Kidney (tissue), 13 donors: ENCODE measurements at regions not wholly inside any gene's neighbourhood (a gene's known extent, or its start where the extent isn't known, plus 50 kb on each side); places are given as distances from the start of the nearest gene placed in this dataset.

ENCODE experiments used
- DNase-seq, 5 donors: peaks; one replicate each; pipeline ENCODE4 v3.0.0-alpha.2; 2013 to 2020
- FAIRE-seq: peaks from 2 replicates; lab custom pipeline; 2012; peaks lifted over from hg19 to GRCh38; lab: Jason Lieb, UNC
- H3K27ac ChIP-seq, 2 donors: one replicate each; pipeline ENCODE4 v1.7.0; 2013; ENCODE audit warnings: low read depth in 2 of 2, low read length in 2 of 2, inconsistent platforms in 1 of 2
- H3K27me3 ChIP-seq: one replicate; pipeline ENCODE4 v1.7.1; 2013; ENCODE audit warnings: low read length, inconsistent platforms; ENCODE audit not compliant: control insufficient read depth, insufficient read depth
- H3K36me3 ChIP-seq, 3 donors: one replicate each; pipeline versions ENCODE4 v1.7.0 to v1.7.1; 2013; ENCODE audit warnings: low read length in 3 of 3, control low read depth in 1 of 3, inconsistent platforms in 1 of 3; ENCODE audit not compliant: insufficient read depth in 3 of 3, control insufficient read depth in 2 of 3
- H3K4me1 ChIP-seq, 3 donors: one replicate each; pipeline versions ENCODE4 v1.7.0 to v1.7.1; 2013; ENCODE audit warnings: low read length in 3 of 3, inconsistent platforms in 1 of 3, low read depth in 1 of 3; ENCODE audit not compliant: control insufficient read depth in 2 of 3, insufficient read depth in 2 of 3
- H3K4me3 ChIP-seq, 3 donors: one replicate each; pipeline versions ENCODE4 v1.7.0 to v1.8.1; 2013; ENCODE audit warnings: low read length in 3 of 3, control low read depth in 1 of 3, inconsistent platforms in 1 of 3
- H3K9ac ChIP-seq, 3 donors: one replicate each; pipeline versions ENCODE4 v1.7.0 to v1.7.1; 2013; ENCODE audit warnings: low read length in 3 of 3, control low read depth in 1 of 3, inconsistent platforms in 1 of 3
- H3K9me3 ChIP-seq, 3 donors: one replicate each; pipeline versions ENCODE4 v1.7.0 to v1.7.1; 2013; ENCODE audit warnings: low read length in 3 of 3, control low read depth in 1 of 3, inconsistent platforms in 1 of 3; ENCODE audit not compliant: control insufficient read depth in 2 of 3, insufficient read depth in 1 of 3
- CTCF ChIP-seq: IDR thresholded peaks from 3 replicates; pipeline ENCODE4 v1.5.1; 2012; ENCODE audit warnings: mild to moderate bottlenecking, moderate library complexity, borderline replicate concordance; ENCODE audit not compliant: insufficient read depth; ENCODE audit errors: extremely low read depth
- intact Hi-C: fragments of 100-400 bp; cut with DNase I; formaldehyde crosslinking; loops from one replicate; pipeline ENCODE4 v1.11.1; 2022
- donor health status: control.
- donor health status: control.
- donor health status: control.
- donor health status: control.
- donor health status: control.
- donor health status: DM: yes; HTN: yes; CAD: no.
- donor health status: Normal renal cell carcinoma (clear cell type).

- FAIRE-seq (no peak), DNase-seq (peak in 2 of 5 donors; percentile 12 to 47)
- Histone ChIP-seq H3K36me3 (no peaks in the 10 kb centered on the region), H3K27me3 (no peaks in the 10 kb centered on the region), H3K9ac (no peak overlapping the region), H3K4me3 (no peak overlapping the region), H3K4me1 (no peaks in the 10 kb centered on the region), H3K27ac (no peak overlapping the region), H3K9me3 (no peaks in the 10 kb centered on the region)
- TF ChIP-seq CTCF = no peak
- intact Hi-C loops = no loop called here
These were observed 813.3 kb upstream of the WWC1 start for GRCh38 chr5:167478188-167478587.

- DNase-seq = no peak
- FAIRE-seq = no peak
- no peak overlapping the region for H3K27ac ChIP-seq
- intact Hi-C loops = no loop called here
- H3K4me1 ChIP-seq = no peaks in the 10 kb centered on the region
- no peak for TF ChIP-seq CTCF
- no peak overlapping the region for H3K9ac ChIP-seq
- H3K27me3 ChIP-seq = no peaks in the 10 kb centered on the region
- H3K9me3 ChIP-seq = no peaks in the 10 kb centered on the region
- no peak overlapping the region for H3K4me3 ChIP-seq
- H3K36me3 ChIP-seq = no peaks in the 10 kb centered on the region
These were observed 811.7 kb upstream of the WWC1 start for GRCh38 chr5:167479779-167480178.

GRCh38 chr5:167481345-167481744 lies 810.1 kb upstream of the WWC1 start:
- H3K9ac ChIP-seq = no peak overlapping the region
- TF ChIP-seq CTCF = no peak
- intact Hi-C loops = no loop called here
- H3K27ac ChIP-seq = no peak overlapping the region
- DNase-seq (no peak), FAIRE-seq (no peak)
- H3K9me3 ChIP-seq = no peaks in the 10 kb centered on the region
- no peaks in the 10 kb centered on the region for H3K36me3 ChIP-seq
- H3K27me3 ChIP-seq = no peaks in the 10 kb centered on the region
- H3K4me1 ChIP-seq = no peaks in the 10 kb centered on the region
- no peak overlapping the region for H3K4me3 ChIP-seq

- H3K36me3 ChIP-seq = no peaks in the 10 kb centered on the region
- FAIRE-seq = no peak
- H3K9me3 ChIP-seq = no peaks in the 10 kb centered on the region
- no peak overlapping the region for H3K27ac ChIP-seq
- peak in 1 of 5 donors; percentile 13 for DNase-seq
- H3K27me3 ChIP-seq = no peaks in the 10 kb centered on the region
- H3K9ac ChIP-seq = no peak overlapping the region
- no peaks in the 10 kb centered on the region for H3K4me1 ChIP-seq
- intact Hi-C loops = no loop called here
- no peak overlapping the region for H3K4me3 ChIP-seq
- TF ChIP-seq CTCF = no peak
These were observed 808.9 kb upstream of the WWC1 start for GRCh38 chr5:167482555-167482954.
